ENCODE measurements at regions not wholly inside any gene's neighbourhood (a gene's known extent, or its start where the extent isn't known, plus 50 kb on each side); places are given as distances from the start of the nearest gene placed in this dataset.
"Not testable (repeated sequence)": the region's sequence is repeated elsewhere in the genome, so short reads cannot be mapped to it uniquely, and the experiment has no call there.

- CTCF ChIA-PET, result no interaction called here
- POLR2A ChIA-PET, result no interaction called here
Measured at GRCh38 chrX:142428916-142429315, 223.8 kb upstream of the MAGEC2 start.

GRCh38 chrX:142390998-142391397 is 185.9 kb upstream of the MAGEC2 start:
- H3K4me3 ChIP-seq (ENCODE audit: low read depth, low read length); DNase-seq (ENCODE audit: low read depth); H3K36me3 ChIP-seq (ENCODE audit: control insufficient read depth, insufficient read depth, low read length); POLR2A ChIA-PET; CTCF ChIA-PET; H3K27me3 ChIP-seq (ENCODE audit: control insufficient read depth, insufficient read depth, low read length): not testable (repeated sequence)

More at GRCh38 chrX:142428916-142429315, 223.8 kb upstream of the MAGEC2 start:
- TF ChIP-seq CTCF (IDR thresholded peaks at IDR 0.05; ENCODE audit: insufficient read depth, low read depth, low read length), result no peak
- Histone ChIP-seq H3K4me3 (ENCODE audit: low read depth, low read length) (no peak overlapping the region), H3K36me3 (ENCODE audit: control insufficient read depth, insufficient read depth, low read length) (no peaks in the 10 kb centered on the region), H3K27me3 (ENCODE audit: control insufficient read depth, insufficient read depth, low read length) (no peaks in the 10 kb centered on the region)
- no peak for DNase-seq (ENCODE audit: low read depth)

GRCh38 chrX:142363501-142363900 is 158.4 kb upstream of the MAGEC2 start:
- POLR2A ChIA-PET, result no interaction called here
- H3K36me3 ChIP-seq (ENCODE audit: control insufficient read depth, insufficient read depth, low read length), result no peaks in the 10 kb centered on the region
- CTCF ChIA-PET, result no interaction called here
- DNase-seq (ENCODE audit: low read depth), result no peak
- no peak for TF ChIP-seq CTCF (IDR thresholded peaks at IDR 0.05; ENCODE audit: insufficient read depth, low read depth, low read length)
- no peak overlapping the region for H3K4me3 ChIP-seq (ENCODE audit: low read depth, low read length)
- H3K27me3 ChIP-seq (ENCODE audit: control insufficient read depth, insufficient read depth, low read length), result no peaks in the 10 kb centered on the region

DNA sequence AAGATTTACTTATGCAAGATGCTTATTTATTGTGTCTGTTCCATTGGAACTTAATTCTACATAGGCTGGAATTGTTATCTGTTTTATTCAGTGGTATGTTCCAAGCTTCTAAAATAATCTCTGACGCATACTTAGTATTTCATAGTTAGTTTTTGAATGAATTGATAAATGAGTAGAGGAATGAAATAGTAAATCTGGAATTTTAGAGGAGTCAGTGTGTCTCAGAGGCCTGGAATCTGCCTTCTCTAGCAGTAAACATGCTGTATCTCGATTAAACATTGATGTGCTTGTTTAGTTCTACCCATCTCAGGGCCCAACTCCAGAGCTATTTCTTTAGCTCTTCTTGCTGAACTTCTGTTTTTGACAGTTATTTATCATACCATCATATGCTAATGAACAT is 154.2 kb upstream of the MAGEC2 start:
- ChIA-PET CTCF (no interaction called here), POLR2A (no interaction called here)
- H3K36me3 ChIP-seq (ENCODE audit: control insufficient read depth, insufficient read depth, low read length), result no peaks in the 10 kb centered on the region
- H3K27me3 ChIP-seq (ENCODE audit: control insufficient read depth, insufficient read depth, low read length), result no peaks in the 10 kb centered on the region
- no peak for TF ChIP-seq CTCF (IDR thresholded peaks at IDR 0.05; ENCODE audit: insufficient read depth, low read depth, low read length)
- no peak for DNase-seq (ENCODE audit: low read depth)
- H3K4me3 ChIP-seq (ENCODE audit: low read depth, low read length), result no peak overlapping the region

DNA sequence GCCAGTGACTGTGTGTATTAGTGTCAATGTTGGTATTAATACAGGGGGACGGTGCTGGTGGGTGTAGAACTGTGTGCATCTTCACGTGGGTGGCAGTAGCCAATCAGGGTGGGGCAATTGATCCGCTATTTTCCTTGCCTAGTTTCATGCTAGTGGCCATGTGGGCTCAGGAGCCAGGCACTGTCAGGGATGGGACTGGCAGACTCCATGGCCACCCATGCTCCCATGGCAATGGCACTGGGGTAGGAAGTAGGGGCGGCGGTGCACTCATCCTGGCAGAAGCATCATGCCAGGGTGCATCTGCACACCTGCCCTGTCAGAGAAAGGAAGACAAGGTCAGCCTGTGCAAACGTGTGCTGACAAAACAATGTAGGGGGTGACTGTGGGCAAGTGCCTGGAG is 122.1 kb upstream of the MAGEC2 start:
- CTCF ChIA-PET, result no interaction called here
- POLR2A ChIA-PET, result no interaction called here
- Histone ChIP-seq H3K36me3 (ENCODE audit: control insufficient read depth, insufficient read depth, low read length) (no peaks in the 10 kb centered on the region), H3K4me3 (ENCODE audit: low read depth, low read length) (no peak overlapping the region), H3K27me3 (ENCODE audit: control insufficient read depth, insufficient read depth, low read length) (no peaks in the 10 kb centered on the region)
- no peak for DNase-seq (ENCODE audit: low read depth)
- no peak for TF ChIP-seq CTCF (IDR thresholded peaks at IDR 0.05; ENCODE audit: insufficient read depth, low read depth, low read length)

DNA sequence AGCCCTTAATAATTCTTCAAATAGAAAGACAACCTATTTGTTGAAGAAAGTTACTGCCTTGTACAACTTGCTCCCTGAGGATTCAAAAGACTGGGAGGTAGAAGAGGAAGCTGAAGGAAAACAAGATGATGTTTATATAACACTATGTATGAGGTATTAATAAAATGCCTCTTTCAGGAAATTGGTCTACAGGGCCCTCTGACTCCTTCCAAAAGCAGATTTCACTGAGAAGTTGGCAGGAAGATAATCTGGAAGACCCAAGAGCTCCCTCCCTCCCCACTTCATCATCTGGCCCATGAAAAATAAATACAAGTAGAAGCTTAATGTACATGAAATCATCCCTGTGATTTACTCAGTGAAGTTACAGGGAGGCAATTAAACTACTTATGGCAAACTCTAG is 107.5 kb upstream of the MAGEC2 start:
- ChIA-PET POLR2A (no interaction called here), CTCF (interaction anchor here (1.0 kb wide), 1 partner anchor 22 kb away, joined by 3 read pairs; no protein-coding TSS in a partner anchor)
- no peaks in the 10 kb centered on the region for H3K27me3 ChIP-seq (ENCODE audit: control insufficient read depth, insufficient read depth, low read length)

More for the DNA sequence above, 107.5 kb upstream of the MAGEC2 start:
- H3K4me3 ChIP-seq (ENCODE audit: low read depth, low read length), result no peak overlapping the region
- no peak for TF ChIP-seq CTCF (IDR thresholded peaks at IDR 0.05; ENCODE audit: insufficient read depth, low read depth, low read length)
- no peaks in the 10 kb centered on the region for H3K36me3 ChIP-seq (ENCODE audit: control insufficient read depth, insufficient read depth, low read length)
- no peak for DNase-seq (ENCODE audit: low read depth)

Measured in BJ (cell line).